Tibial artery (tissue), 4 donors: ENCODE measurements at regions not wholly inside any gene's neighbourhood (a gene's known extent, or its start where the extent isn't known, plus 50 kb on each side); places are given as distances from the start of the nearest gene placed in this dataset.

Experiments
- DNase-seq, 2 donors: peaks; one replicate each; pipeline ENCODE4 v3.0.0-alpha.2; 2019
- H3K27ac ChIP-seq, 2 donors: fragments of 200-600 bp; sonication (generic) in 1 of 2; 1 replicate in 1 of 2; 2 replicates in 1 of 2; pipeline ENCODE4 v1.5.1; 2018 to 2019; ENCODE audit warnings: mild to moderate bottlenecking in 1 of 2
- H3K27me3 ChIP-seq, 2 donors: fragments of 200-600 bp; sonication (generic) in 1 of 2; one replicate each; pipeline versions ENCODE4 v1.5.1 to v1.6.0; 2016 to 2019
- H3K36me3 ChIP-seq, 3 donors: fragments of 200-600 bp; sonication (generic) in 2 of 3; one replicate each; pipeline ENCODE4 v1.5.1; 2016 to 2019; ENCODE audit warnings: mild to moderate bottlenecking in 2 of 3
- H3K4me1 ChIP-seq, 4 donors: fragments of 200-600 bp; sonication (generic) in 2 of 4; 1 replicate in 3 of 4; 2 replicates in 1 of 4; pipeline ENCODE4 v1.5.1; 2016 to 2019
- H3K4me3 ChIP-seq, 2 donors: fragments of 200-600 bp; sonication (generic) in 1 of 2; 1 replicate in 1 of 2; 2 replicates in 1 of 2; pipeline ENCODE4 v1.5.1; 2018 to 2019; ENCODE audit warnings: mild to moderate bottlenecking in 2 of 2
- H3K9me3 ChIP-seq, 3 donors: fragments of 200-600 bp; sonication (generic) in 1 of 3; one replicate each; pipeline ENCODE4 v1.5.1; 2016 to 2019
- CTCF ChIP-seq, 2 experiments: fragments of 200-600 bp in 1 of 2; fragments of 450-650 bp in 1 of 2; IDR thresholded peaks; one replicate each; pipeline ENCODE4 v1.5.1; 2017 to 2019; ENCODE audit warnings: antibody characterized with exemption in 2 of 2, mild to moderate bottlenecking in 1 of 2, moderate library complexity in 1 of 2
- intact Hi-C: fragments of 100-400 bp; cut with DNase I; formaldehyde crosslinking; loops from one replicate; pipeline ENCODE4 v1.15.0; 2023; ENCODE audit warnings: low total_unique reads

GRCh38 chr3:80521081-80521480 lies 753.3 kb upstream of the ROBO1 start:
- no peaks in the 10 kb centered on the region for H3K36me3 ChIP-seq
- no peaks in the 10 kb centered on the region for H3K9me3 ChIP-seq
- intact Hi-C loops: no loop called here
- H3K27me3 ChIP-seq: no peaks in the 10 kb centered on the region
- TF ChIP-seq CTCF (IDR thresholded peaks at IDR 0.05): no peak
- H3K4me1 ChIP-seq: no peaks in the 10 kb centered on the region
- no peak for DNase-seq
- no peak overlapping the region for H3K4me3 ChIP-seq
- H3K27ac ChIP-seq: no peak overlapping the region

DNA sequence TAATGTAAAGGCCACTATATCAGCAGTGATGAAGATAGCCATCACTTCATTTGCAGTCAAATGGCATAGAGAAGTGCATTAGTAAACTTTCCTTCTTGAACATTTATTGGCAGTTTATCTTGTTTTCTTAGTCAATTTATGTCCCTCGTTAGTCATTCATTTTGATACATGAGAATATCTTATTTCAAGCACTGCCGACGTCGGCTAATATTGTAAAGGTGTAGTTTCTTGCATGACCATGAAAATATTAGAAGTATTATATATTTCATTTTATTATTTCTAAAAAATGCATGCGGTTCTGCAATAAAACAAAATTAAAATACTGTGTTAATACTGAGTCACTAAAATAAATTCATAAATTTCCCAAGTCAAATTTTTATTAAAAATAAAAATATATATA lies 751.6 kb upstream of the ROBO1 start:
- TF ChIP-seq CTCF (IDR thresholded peaks at IDR 0.05): no peak
- Histone ChIP-seq H3K4me1 (no peaks in the 10 kb centered on the region), H3K4me3 (no peak overlapping the region), H3K27me3 (no peaks in the 10 kb centered on the region), H3K27ac (no peak overlapping the region), H3K36me3 (no peaks in the 10 kb centered on the region), H3K9me3 (no peaks in the 10 kb centered on the region)
- DNase-seq: no peak
- intact Hi-C loops: no loop called here

DNA sequence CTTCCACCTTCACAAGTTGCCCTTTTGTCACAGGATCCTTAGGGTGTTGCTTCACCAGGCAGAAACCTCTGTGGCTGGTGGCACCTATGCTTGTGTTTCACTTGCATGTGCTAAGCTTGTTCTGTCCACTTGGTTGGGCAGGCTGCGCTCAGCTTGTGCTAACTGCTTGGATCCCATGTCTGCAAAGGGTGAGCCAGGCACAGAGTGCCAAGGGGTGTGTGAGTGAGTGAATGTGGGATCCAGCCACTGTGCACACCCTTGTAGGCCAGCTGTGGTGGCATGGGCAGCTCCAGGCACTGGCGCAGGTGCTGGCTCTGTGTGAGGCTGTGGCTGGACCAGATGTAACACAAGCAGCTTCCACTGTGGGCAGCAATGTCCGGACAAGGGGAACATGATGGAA lies 728.7 kb upstream of the ROBO1 start:
- DNase-seq: no peak

GRCh38 chr3:80492162-80492561 lies 724.4 kb upstream of the ROBO1 start:
- Histone ChIP-seq H3K9me3 (no peaks in the 10 kb centered on the region), H3K4me3 (no peak overlapping the region), H3K4me1 (no peaks in the 10 kb centered on the region), H3K36me3 (no peaks in the 10 kb centered on the region), H3K27me3 (no peaks in the 10 kb centered on the region), H3K27ac (no peak overlapping the region)
- TF ChIP-seq CTCF (IDR thresholded peaks at IDR 0.05): no peak
- no peak for DNase-seq
- intact Hi-C loops: no loop called here

More for the DNA sequence above, 728.7 kb upstream of the ROBO1 start:
- H3K36me3 ChIP-seq: no peaks in the 10 kb centered on the region
- no peak overlapping the region for H3K27ac ChIP-seq
- TF ChIP-seq CTCF (IDR thresholded peaks at IDR 0.05): no peak
- H3K9me3 ChIP-seq: peaks cover 0 to 7% (median 0%) of the 10 kb centered on the region in 3 donors
- H3K4me1 ChIP-seq: no peaks in the 10 kb centered on the region
- H3K27me3 ChIP-seq: no peaks in the 10 kb centered on the region
- H3K4me3 ChIP-seq: no peak overlapping the region
- intact Hi-C loops: no loop called here

- DNase-seq: no peak
- intact Hi-C loops: no loop called here
- H3K4me3 ChIP-seq: no peak overlapping the region
Measured at GRCh38 chr3:80472961-80473360, 705.2 kb upstream of the ROBO1 start.

More at GRCh38 chr3:80472961-80473360, 705.2 kb upstream of the ROBO1 start:
- H3K36me3 ChIP-seq: no peaks in the 10 kb centered on the region
- no peaks in the 10 kb centered on the region for H3K4me1 ChIP-seq
- TF ChIP-seq CTCF (IDR thresholded peaks at IDR 0.05): no peak
- H3K9me3 ChIP-seq: no peaks in the 10 kb centered on the region
- no peak overlapping the region for H3K27ac ChIP-seq
- no peaks in the 10 kb centered on the region for H3K27me3 ChIP-seq
